H1 (cell line): ENCODE measurements at regions not wholly inside any gene's neighbourhood (a gene's known extent, or its start where the extent isn't known, plus 50 kb on each side); places are given as distances from the start of the nearest gene placed in this dataset.

Experiments
- CTCF ChIA-PET: fragments of 300-600 bp; sonication (Branson Sonifier 250); formaldehyde crosslinking; loops from one replicate; lab custom pipeline; 2021; ENCODE audit not compliant: partially characterized antibody; lab: Charles Lee
- POLR2A ChIA-PET: fragments of 300-600 bp; sonication (Branson Sonifier 250); formaldehyde crosslinking; loops from one replicate; lab custom pipeline; 2021; ENCODE audit warnings: inconsistent platforms; ENCODE audit not compliant: partially characterized antibody; lab: Charles Lee
- DNase-seq, 2 experiments: peaks; one replicate each; pipeline versions ENCODE4 v3.0.0 to v3.0.0-alpha.2; 2010 to 2022; ENCODE audit warnings: low spot score in 2 of 2, low read depth in 1 of 2, mixed read lengths in 1 of 2
- FAIRE-seq: peaks from 2 replicates; lab custom pipeline; 2011; peaks lifted over from hg19 to GRCh38; lab: Jason Lieb, UNC
- H2AFZ ChIP-seq: 2 replicates; pipeline ENCODE4 v1.8.1; 2012; ENCODE audit warnings: low read length, inconsistent platforms
- H2AK5ac ChIP-seq: 2 replicates; pipeline ENCODE4 v1.6.1; 2013; ENCODE audit warnings: low read depth, low read length
- H2BK120ac ChIP-seq: replicated peaks from 2 replicates; pipeline ENCODE3; 2013; ENCODE audit warnings: low read depth, low read length, inconsistent platforms
- H2BK12ac ChIP-seq: 2 replicates; pipeline ENCODE4 v1.6.1; 2013; ENCODE audit warnings: low read depth, low read length
- H2BK15ac ChIP-seq: 2 replicates; pipeline ENCODE4 v1.6.1; 2013; ENCODE audit warnings: low read length
- H2BK20ac ChIP-seq: 2 replicates; pipeline ENCODE4 v1.6.1; 2013; ENCODE audit warnings: low read length
- H2BK5ac ChIP-seq: 2 replicates; pipeline ENCODE4 v1.6.1; 2013; ENCODE audit warnings: low read depth, low read length
- H3K14ac ChIP-seq: 2 replicates; pipeline ENCODE4 v1.6.1; 2013; ENCODE audit warnings: inconsistent platforms; ENCODE audit not compliant: insufficient read length
- H3K18ac ChIP-seq: 2 replicates; pipeline ENCODE4 v1.6.1; 2013; ENCODE audit warnings: low read length; ENCODE audit errors: extremely low read depth
- H3K23ac ChIP-seq: 2 replicates; pipeline ENCODE4 v1.6.1; 2013; ENCODE audit warnings: inconsistent platforms; ENCODE audit not compliant: insufficient read length
- H3K23me2 ChIP-seq: 2 replicates; pipeline ENCODE4 v1.6.1; 2013; ENCODE audit warnings: low read depth, low read length
- H3K27ac ChIP-seq: 2 replicates; pipeline ENCODE4 v1.6.1; 2011; ENCODE audit warnings: low read depth, low read length, inconsistent platforms
- H3K27me3 ChIP-seq, 4 experiments: replicated peaks in 1 of 4; 1 replicate in 1 of 4; 2 replicates in 3 of 4; pipeline versions ENCODE4 v1.6.1 to v1.8.1; 2011 to 2013; ENCODE audit warnings: low read length in 3 of 4, mild to moderate bottlenecking in 3 of 4, inconsistent platforms in 2 of 4, mixed read lengths in 2 of 4, moderate library complexity in 1 of 4; ENCODE audit not compliant: control insufficient read depth in 3 of 4, insufficient read depth in 3 of 4; ENCODE audit errors: extremely low read depth in 1 of 4
- H3K36me3 ChIP-seq, 4 experiments: 2 replicates each; pipeline versions ENCODE4 v1.6.1 to v1.8.1; 2011 to 2013; ENCODE audit warnings: mild to moderate bottlenecking in 4 of 4, low read length in 3 of 4, moderate library complexity in 2 of 4, control low read depth in 1 of 4, inconsistent platforms in 1 of 4; ENCODE audit not compliant: insufficient read depth in 4 of 4, control insufficient read depth in 2 of 4
- H3K4ac ChIP-seq: replicated peaks from 2 replicates; pipeline ENCODE3; 2013; ENCODE audit warnings: low read length, low read depth, mixed read lengths, inconsistent platforms; ENCODE audit not compliant: insufficient read length
- H3K4me1 ChIP-seq, 4 experiments: replicated peaks in 1 of 4; 1 replicate in 1 of 4; 2 replicates in 3 of 4; pipeline versions ENCODE4 v1.6.1 to v1.8.1; 2011 to 2013; ENCODE audit warnings: low read length in 3 of 4, inconsistent platforms in 2 of 4, mixed read lengths in 1 of 4; ENCODE audit not compliant: insufficient read depth in 4 of 4, control insufficient read depth in 3 of 4
- H3K4me2 ChIP-seq, 2 experiments: 2 replicates each; pipeline versions ENCODE4 v1.6.1 to v1.8.1; 2011 to 2013; ENCODE audit warnings: low read depth in 2 of 2, low read length in 2 of 2, control low read depth in 1 of 2, inconsistent platforms in 1 of 2, mild to moderate bottlenecking in 1 of 2; ENCODE audit not compliant: insufficient read depth in 1 of 2
- H3K4me3 ChIP-seq, 4 experiments: fragments of 200-600, 300-600 bp in 1 of 4; sonication (generic), shearing (Covaris generic), sonication (Bioruptor Twin) in 1 of 4; 2 replicates each; pipeline versions ENCODE4 v1.5.1 to v1.8.1; 2011 to 2016; ENCODE audit warnings: low read length in 4 of 4, low read depth in 3 of 4, control low read depth in 2 of 4, inconsistent platforms in 2 of 4, mild to moderate bottlenecking in 2 of 4, mixed read lengths in 1 of 4, moderate library complexity in 1 of 4; ENCODE audit not compliant: insufficient read depth in 2 of 4; ENCODE audit errors: extremely low read depth in 1 of 4
- H3K56ac ChIP-seq: replicated peaks from 2 replicates; pipeline ENCODE3; 2013; ENCODE audit warnings: low read depth, mild to moderate bottlenecking, mixed read lengths, low read length, inconsistent platforms; ENCODE audit not compliant: insufficient read length
- H3K79me1 ChIP-seq: 2 replicates; pipeline ENCODE4 v1.6.1; 2013; ENCODE audit warnings: low read depth, low read length, control low read depth
- H3K79me2 ChIP-seq, 2 experiments: 2 replicates each; pipeline versions ENCODE4 v1.6.1 to v1.8.1; 2012 to 2013; ENCODE audit warnings: low read length in 2 of 2, mild to moderate bottlenecking in 2 of 2, inconsistent platforms in 1 of 2; ENCODE audit not compliant: insufficient read depth in 2 of 2, control insufficient read depth in 1 of 2
- H3K9ac ChIP-seq, 4 experiments: replicated peaks in 1 of 4; 1 replicate in 1 of 4; 2 replicates in 3 of 4; pipeline versions ENCODE4 v1.6.1 to v1.8.1; 2011 to 2013; ENCODE audit warnings: low read depth in 3 of 4, low read length in 3 of 4, control low read depth in 2 of 4, mild to moderate bottlenecking in 2 of 4, moderate library complexity in 2 of 4, inconsistent platforms in 1 of 4; ENCODE audit errors: extremely low read depth in 1 of 4
- H3K9me3 ChIP-seq, 2 experiments: 2 replicates each; pipeline versions ENCODE4 v1.6.1 to v1.8.1; 2012 to 2013; ENCODE audit warnings: mild to moderate bottlenecking in 2 of 2, moderate library complexity in 2 of 2, control low read depth in 1 of 2, inconsistent platforms in 1 of 2, low read depth in 1 of 2, low read length in 1 of 2, mixed read lengths in 1 of 2; ENCODE audit not compliant: insufficient read depth in 2 of 2
- H4K20me1 ChIP-seq, 2 experiments: replicated peaks in 1 of 2; 2 replicates each; pipeline versions ENCODE3 to v1.8.1; 2011 to 2013; ENCODE audit warnings: inconsistent platforms in 2 of 2, low read length in 2 of 2, mild to moderate bottlenecking in 1 of 2; ENCODE audit not compliant: insufficient read depth in 2 of 2, control insufficient read depth in 1 of 2
- H4K5ac ChIP-seq: 2 replicates; pipeline ENCODE4 v1.6.1; 2013; ENCODE audit warnings: low read length, low read depth, mixed read lengths, inconsistent platforms; ENCODE audit not compliant: insufficient read length
- H4K8ac ChIP-seq: 2 replicates; pipeline ENCODE4 v1.8.0; 2013; ENCODE audit warnings: mild to moderate bottlenecking, moderate library complexity, low read length, inconsistent platforms; ENCODE audit not compliant: insufficient read depth; ENCODE audit errors: extremely low read depth
- H4K91ac ChIP-seq: replicated peaks from 2 replicates; pipeline ENCODE3; 2013; ENCODE audit warnings: low read length, mixed read lengths, inconsistent platforms; ENCODE audit not compliant: insufficient read length
- KDM5A ChIP-seq: fragments of 200-600 bp; IDR thresholded peaks from 2 replicates; pipeline ENCODE4 v1.7.1; 2012; ENCODE audit warnings: mild to moderate bottlenecking, low read length, inconsistent platforms, mixed read lengths
- WGBS, 2 experiments: shearing (Covaris generic) in 1 of 2; methylation state at CpG; one replicate each; pipeline versions ENCODE4 v1.1.6 to v1.1.7; 2013 to 2015; ENCODE audit warnings: low lambda C conversion rate in 2 of 2, mixed read lengths in 2 of 2, inconsistent platforms in 1 of 2, low coverage in 1 of 2, missing lambda C conversion rate in 1 of 2; ENCODE audit not compliant: insufficient replicate concordance in 2 of 2, insufficient coverage in 1 of 2, insufficient read length in 1 of 2; ENCODE audit errors: extremely low coverage in 1 of 2, missing lambda C conversion rate in 1 of 2; 5-methylcytosine and 5-hydroxymethylcytosine counted together

- no peak overlapping the region for H2BK12ac ChIP-seq
- no peaks in the 10 kb centered on the region for H4K20me1 ChIP-seq
- peak overlapping the region; percentile 4; the same call in 1 of the 2 replicates for H4K8ac ChIP-seq
- no peaks in the 10 kb centered on the region for H3K9me3 ChIP-seq
- DNase-seq = no peak
- H3K56ac ChIP-seq = no peak overlapping the region
- H2AFZ ChIP-seq = peak overlapping the region; percentile 35; the same call in 1 of the 2 replicates
- H2BK120ac ChIP-seq = no peak overlapping the region
- no peak overlapping the region for H4K91ac ChIP-seq
- ChIA-PET CTCF (interaction anchor here (1.0 to 1.7 kb wide), 5 partner anchors 8 to 219 kb away, joined by 3 to 5 read pairs (median 4); no protein-coding TSS in a partner anchor), POLR2A (no interaction called here)
- H3K4me1 ChIP-seq = peaks cover 0 to 4% (median 2%) of the 10 kb centered on the region in 4 experiments; a peak in 2 of 7 replicates
- no peak overlapping the region for H2BK20ac ChIP-seq
- H3K4me2 ChIP-seq = no peak overlapping the region
- no peak overlapping the region for H2BK15ac ChIP-seq
- no peaks in the 10 kb centered on the region for H3K23me2 ChIP-seq
- H3K4me3 ChIP-seq = no peak overlapping the region
- H4K5ac ChIP-seq = peak overlapping the region; percentile 2
- WGBS, 2 experiments = 62% methylated on average over 5 of the region's 6 CpGs; no CpG with 5 or more reads in 1 of the 2 experiments
- H3K14ac ChIP-seq = no peak overlapping the region
- no peaks in the 10 kb centered on the region for H3K36me3 ChIP-seq
- no peaks in the 10 kb centered on the region for H3K79me2 ChIP-seq
- 0 out of 2 replicates have a peak overlapping the region, but pooled peaks have one; percentile 38 for H3K18ac ChIP-seq
- FAIRE-seq = no peak
- no peak overlapping the region for H2BK5ac ChIP-seq
- no peaks in the 10 kb centered on the region for H3K79me1 ChIP-seq
- no peak overlapping the region for H3K23ac ChIP-seq
- no peak overlapping the region for H3K9ac ChIP-seq
- no peak overlapping the region for H2AK5ac ChIP-seq
- H3K27me3 ChIP-seq = no peaks in the 10 kb centered on the region
- no peak overlapping the region for H3K27ac ChIP-seq
- no peak overlapping the region for H3K4ac ChIP-seq
- TF ChIP-seq KDM5A = no peak
These were observed 351.4 kb downstream of the GLRX3 start for GRCh38 chr10:130487566-130487965.
